ENCODE measurements at regions not wholly inside any gene's neighbourhood (a gene's known extent, or its start where the extent isn't known, plus 50 kb on each side); places are given as distances from the start of the nearest gene placed in this dataset.
"Not testable (repeated sequence)": the region's sequence is repeated elsewhere in the genome, so short reads cannot be mapped to it uniquely, and the experiment has no call there.

DNA sequence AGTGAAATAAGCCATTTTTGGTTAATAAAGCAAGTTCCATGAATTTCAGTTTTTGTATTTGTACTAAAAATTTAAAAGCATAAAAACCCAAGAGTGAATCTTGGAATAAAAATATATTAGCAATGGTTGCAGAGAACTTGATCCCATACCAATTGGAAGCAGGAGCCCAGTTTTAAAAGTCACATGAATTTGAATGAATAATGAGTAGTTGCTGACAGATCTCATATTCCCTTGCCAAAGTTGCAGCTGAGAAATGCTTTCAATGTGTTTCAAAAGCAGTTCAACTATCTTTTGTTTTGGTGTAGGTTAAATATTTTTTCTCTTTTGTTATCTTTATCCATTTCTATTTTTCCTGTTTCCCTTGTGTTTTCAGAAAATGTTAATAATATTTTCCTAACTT lies 818.6 kb downstream of the CDH18 start:
- DNase-seq: no peak

DNA sequence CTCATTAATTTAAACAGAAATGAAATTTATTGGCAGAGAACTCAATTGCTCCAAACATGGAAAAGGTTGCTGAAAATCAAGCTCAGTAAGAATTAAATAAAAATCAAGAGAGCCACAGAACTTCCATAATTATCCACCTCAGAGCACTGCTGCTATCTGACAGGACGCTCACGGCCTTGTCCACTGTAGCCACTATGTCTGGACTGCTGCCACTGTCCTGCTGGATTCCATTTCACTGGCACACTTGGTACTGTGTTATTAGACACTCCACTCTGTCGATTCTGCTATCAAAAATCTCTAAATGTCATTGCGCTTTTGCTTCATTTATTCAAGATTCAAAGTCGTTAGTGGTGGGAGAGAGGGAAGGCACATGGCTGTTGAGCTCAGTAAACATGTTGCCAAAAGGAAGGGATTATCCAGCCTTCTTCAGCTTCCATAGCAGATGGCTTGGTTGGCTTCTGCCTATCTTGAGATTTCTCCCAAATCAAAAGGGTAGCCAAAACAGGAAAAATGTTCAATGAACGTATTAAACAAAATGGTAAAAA lies 815.0 kb downstream of the CDH18 start:
- no peak for DNase-seq

DNA sequence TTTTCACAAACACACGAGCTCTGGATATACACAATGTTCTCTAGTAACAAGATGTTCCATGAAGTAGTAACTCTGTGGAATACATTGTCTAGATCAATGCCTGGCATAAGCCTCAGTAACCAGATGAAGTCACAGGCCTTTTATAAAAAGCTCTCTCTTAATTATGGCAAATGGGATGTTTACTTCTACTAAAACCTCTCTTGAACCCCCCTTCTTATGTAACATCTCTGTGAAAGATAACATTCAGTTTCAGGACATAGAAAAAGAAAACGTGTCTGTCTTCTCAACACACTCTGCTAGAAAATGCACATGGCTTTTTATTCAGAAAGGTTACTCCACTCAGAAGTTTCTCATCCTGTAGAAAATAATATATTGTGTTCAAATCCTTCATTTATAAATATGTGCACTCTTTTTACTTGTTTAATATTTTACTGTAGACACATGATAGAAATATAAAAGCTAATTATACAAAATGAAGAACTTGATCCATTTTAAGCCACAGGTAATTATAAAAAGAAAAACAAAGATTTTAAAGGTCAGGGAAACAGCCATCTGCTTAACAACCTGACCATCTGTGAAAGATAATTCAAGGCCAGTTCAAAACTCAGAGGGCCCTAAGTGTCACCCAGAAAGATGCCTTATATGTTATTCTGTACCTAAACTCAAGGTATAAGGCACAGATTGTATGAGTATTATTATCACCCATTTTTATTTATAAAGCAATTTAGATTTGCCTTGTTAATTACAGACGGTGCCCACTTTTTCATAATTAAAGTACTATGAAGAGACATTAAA lies 812.0 kb downstream of the CDH18 start:
- DNase-seq: no peak

DNA sequence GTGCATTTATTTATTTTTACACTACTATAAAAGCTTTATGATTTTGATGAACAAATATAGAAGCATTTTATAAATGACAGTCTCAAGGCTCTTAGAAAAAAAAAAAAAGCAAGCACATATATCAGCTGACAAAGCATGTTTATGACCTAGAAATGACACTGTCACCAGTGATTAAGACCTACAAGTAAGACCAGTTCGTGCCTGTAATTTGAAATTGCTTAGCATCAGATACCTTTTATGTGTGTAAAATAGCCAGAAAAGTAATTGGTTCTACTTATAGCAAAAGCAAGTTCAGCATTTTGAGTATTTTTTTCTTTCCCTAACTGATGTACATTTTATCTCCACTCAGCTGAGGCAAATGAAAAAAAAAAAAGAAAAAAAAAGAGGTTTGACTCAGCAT lies 808.4 kb downstream of the CDH18 start:
- DNase-seq: no peak

DNA sequence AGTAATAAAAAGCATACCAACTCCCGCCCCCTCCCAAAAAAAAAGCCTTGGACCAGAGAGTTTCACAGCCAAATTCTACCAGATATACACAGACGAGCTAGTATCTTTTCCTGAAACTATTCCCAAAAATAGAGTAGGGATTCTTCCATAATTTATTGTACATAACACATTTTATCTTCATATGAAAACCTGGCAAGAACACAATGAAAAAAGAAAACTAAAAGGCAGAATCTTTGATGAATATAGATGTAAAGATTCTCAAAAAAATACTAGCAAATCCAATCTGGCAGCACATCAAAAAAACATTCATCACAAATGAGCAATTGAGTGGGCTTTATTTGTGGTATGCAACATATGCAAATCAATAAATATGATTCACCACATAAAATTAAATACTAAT lies 798.8 kb downstream of the CDH18 start:
- no peak for DNase-seq

DNA sequence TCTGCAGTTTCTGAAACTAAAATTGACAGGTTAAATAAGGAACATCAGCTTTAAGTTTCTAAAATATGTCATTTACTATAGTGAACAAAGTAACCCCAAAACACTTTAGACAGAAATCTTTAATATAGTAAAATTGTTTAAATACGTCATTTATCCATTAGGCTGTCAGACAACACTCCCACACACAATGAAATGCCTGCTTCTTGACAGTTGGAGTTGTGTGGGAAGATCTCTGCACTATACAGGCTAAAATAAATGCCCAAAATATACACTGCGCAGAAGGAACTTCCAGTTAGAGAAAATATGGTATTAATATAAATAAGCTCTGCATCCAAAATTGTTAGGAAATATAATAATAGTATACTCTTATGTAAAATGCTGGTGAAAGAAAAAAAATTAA lies 794.4 kb downstream of the CDH18 start:
- DNase-seq: no peak

DNA sequence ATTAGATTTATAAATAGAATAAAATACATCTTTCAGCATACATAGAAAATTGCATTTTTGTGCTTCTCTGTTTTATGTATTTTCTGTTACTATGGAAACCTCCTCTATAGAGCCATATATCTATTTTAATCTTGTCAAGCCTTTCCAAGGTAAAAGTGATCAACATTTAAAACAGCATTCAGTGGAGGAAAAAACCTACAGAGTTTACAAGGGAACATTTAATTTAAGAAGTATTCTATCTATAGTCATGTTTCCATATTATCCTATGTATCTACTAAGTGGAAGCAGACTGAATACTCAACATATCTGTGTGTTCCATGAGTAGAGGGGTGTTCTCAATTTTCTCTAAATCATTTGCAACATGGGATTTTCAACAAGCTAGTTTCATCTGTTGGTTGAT lies 791.4 kb downstream of the CDH18 start:
- DNase-seq: no peak

DNA sequence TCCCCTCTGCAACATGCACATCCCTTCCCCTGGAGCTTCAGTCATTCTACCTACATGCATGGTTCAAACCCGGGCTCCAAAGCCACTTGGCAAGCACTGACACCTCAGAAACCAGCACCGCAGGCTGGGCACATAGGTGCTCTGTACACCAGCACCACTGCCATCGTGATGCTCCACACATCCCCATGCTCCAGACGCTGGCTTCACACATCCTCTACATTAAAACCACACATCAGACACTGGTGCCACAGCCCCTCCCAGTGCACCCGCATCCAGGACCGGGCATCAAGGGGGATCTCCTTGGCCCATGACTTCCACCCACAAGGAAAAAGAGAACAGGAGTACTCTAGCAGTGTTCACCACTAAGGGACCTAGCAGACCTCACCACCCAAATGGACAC lies 787.7 kb downstream of the CDH18 start:
- DNase-seq: no peak

DNA sequence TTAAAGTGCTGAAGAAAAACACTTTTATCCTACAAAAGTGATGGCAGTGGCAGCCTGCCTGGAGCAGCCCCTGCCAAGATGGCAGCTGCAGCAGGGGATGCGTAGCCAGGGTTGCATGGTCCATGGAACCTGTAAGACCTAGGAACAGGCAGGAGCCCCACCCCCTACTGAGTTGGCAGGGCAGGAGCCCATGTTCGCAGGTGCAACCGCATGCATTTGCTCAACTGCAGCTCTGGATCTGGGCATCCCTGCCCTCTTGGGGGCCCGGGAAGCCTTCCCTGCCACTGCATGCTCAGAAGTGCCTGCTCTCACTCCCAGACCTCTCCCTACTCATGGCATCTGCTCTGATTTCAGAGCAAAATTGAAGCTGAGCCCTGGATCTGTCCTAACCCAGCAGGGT lies 779.6 kb downstream of the CDH18 start:
- no peak for DNase-seq

DNA sequence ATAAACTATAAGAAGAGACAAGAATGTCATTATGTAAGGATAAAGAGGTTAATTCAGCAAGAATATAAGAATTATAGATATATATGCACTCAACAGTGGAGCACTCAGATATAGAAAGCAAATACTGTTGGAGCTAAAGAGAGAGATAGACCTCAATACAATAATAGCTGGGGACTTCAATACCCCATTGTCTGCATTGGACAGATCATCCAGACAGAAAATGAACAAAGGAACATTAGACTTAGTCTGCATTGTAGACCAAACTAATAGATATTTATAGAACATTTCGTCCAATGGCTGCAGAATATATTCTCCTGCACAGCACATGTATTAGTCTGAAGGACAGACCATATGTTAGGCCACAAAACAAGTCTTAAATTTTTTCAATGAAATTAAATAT lies 777.1 kb downstream of the CDH18 start:
- DNase-seq: no peak

DNA sequence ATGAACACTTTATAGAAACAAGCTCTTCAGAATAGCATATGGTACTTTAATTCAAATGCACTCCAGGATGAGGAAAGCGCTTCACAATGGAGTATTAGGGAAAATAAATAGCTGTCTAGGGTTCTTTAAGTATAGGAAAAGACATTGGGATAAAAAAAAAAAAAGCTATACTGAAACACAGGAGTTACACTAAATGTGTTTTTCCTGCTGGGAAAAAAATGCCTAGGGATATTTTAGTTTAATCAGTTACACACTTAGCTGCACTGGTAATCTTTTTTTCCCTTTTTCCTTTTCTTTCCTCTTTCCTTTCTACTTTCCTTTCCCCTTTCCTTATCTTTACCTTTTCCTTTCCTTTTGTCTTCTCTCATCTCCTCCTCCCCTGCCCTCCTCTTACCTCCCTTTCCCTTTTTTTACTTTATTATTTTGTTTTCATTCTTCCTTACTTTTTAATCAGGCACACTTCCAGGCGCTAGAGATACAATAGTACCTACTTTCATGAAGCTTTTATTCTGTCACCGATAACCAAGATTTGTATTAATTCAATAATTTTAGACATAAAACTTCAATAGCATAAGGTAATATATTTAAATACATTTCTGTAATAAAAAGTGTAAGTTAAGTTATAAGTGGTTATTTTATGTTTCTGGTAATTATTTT lies 758.7 kb downstream of the CDH18 start:
- no peak for DNase-seq

DNA sequence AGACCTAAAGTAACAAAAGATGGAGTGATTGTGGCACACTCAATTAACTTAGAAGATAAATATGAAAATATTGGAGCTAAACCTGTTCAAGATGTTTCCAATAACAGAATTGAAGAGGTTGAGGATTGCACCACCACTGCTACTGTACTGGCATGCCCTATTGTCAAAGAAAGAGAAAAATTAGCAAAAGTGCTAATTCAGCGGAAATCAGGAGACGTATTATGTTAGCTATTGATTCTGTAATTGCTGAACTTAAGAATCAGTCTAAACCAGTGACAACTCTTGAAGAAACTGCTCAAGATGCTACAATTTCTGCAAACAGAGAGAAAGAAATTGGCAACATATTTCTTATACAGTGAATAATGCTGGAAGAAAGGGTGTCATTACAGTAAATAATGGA lies 754.4 kb downstream of the CDH18 start:
- no peak for DNase-seq

DNA sequence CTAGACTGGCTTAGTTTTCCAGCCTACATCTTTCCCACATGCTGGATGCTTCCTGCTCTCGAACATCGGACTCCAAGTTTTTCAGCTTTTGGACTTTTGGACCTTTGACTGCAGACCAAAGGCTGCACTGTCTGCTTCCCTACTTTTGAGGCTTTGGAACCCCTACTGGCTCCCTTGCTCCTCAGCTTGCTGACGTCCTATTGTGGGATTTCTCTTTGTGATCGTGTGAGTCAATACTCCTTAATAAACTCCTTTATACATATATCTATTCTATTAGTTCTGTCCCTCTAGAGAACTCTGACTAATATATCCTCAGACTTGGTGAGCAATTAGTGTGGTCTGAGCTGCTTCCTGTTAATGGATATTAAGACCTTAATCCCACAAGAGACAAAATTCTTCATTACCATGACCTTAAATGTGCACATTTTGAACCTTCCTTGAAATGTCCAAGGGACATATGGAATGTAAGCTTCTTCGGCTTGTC lies 752.9 kb downstream of the CDH18 start:
- no peak for DNase-seq

DNA sequence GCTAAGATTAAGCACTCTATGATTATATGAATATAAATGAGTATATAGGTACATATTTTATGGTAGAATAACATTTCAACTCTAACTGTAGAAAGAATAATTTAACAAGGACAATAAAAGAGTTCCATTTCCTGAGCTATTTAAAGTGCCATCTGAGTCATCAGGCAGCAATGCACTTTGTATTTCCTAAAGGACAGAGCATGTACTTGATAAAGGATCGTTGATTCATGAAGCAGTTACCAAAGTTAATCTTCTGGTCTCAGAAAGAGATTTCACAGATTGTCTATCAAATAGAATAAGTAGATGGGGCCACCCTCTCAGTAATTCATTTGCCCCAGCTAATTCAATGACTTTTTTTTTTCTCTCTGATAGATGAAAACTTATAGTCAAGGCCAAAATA lies 747.8 kb downstream of the CDH18 start:
- no peak for DNase-seq

DNA sequence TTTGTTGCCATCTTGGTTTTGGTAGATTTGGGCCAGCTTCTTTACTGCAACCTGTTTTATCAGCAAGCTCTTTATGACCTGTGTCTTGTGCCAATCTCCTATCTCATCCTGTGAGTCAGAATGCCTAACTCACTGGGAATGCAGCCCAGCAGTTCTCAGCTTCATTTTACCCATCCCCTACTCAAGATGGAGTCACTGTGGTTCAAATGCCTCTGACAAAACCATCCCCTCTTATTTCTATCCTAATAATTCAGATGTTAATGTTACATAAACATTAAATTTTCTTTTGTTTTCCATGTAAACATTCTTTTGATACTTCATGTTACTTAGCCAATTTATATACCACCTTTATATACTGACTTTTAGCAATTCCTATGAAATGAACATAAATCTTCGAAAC lies 746.3 kb downstream of the CDH18 start:
- no peak for DNase-seq

DNA sequence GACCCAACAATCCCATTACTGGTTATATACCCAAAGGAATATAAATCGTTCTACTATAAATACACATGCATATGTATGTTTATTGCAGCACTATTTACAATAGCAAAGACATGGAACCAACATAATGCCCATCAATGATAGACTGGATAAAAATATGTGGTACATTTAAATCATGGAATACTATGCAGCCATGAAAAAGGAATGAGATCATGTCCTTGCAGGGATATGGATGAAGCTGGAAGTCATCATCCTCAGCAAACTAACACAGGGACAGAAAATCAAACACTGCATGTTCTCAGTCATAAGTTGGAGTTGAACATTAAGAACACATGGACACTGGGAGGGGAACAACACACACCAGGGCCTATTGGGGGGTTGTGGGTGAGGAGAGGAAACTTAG lies 741.8 kb downstream of the CDH18 start:
- not testable (repeated sequence) for DNase-seq

DNA sequence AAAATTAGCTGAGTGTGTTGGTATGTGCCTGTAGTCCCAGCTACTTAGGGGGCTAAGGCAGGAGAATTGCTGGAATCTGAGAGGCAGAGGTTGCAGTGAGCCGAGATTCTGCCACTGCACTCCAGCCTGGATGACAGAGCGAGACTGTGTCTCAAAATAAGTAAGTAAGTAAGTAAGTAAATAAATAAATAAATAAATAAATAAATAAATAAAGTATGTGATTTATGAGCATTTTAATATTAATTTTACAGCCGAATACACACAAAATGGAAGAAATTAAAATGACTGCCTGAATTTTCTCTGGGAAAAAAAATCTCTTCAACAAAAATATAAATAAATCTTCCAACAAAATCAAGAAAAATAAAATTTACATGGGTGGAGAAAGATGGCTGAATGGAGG lies 740.7 kb downstream of the CDH18 start:
- no peak for DNase-seq

DNA sequence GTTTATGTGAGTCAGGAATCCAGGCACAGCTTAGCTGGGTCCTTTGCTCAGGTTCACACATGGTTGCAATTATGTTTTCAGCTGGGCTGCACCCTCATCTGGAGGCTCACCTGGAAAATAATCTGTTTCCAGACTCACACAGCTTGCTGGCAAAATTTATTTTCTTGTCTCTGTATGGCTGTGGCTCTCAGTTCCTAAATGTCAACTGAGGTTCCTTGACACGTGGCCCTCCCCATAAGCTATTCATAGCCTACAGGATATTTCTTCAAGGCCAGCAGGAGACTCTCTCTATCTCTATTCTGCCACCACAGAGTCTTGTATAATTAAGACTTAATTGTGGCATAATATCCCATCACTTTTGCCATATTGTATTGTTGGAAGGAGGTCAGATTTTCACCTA lies 732.0 kb downstream of the CDH18 start:
- no peak for DNase-seq

DNA sequence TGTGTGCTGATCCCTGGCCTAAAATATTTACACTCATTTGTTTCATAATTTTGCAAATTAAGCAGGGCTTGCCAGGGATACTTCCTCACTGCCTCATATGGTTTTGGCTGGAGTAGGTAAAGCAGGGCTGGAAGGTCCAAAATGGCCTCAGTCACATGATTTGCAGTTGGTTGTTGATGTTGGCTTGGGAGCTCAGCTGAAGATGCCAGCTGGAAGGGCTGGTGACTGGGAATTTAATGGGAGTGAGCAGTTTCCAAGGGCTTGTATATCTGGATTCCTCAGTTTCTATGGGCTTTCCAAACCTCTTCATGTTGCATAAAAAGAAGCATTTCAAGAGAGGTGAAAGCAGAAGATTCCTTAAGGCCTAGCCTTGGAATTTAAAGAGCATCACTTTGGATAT lies 729.3 kb downstream of the CDH18 start:
- no peak for DNase-seq

DNA sequence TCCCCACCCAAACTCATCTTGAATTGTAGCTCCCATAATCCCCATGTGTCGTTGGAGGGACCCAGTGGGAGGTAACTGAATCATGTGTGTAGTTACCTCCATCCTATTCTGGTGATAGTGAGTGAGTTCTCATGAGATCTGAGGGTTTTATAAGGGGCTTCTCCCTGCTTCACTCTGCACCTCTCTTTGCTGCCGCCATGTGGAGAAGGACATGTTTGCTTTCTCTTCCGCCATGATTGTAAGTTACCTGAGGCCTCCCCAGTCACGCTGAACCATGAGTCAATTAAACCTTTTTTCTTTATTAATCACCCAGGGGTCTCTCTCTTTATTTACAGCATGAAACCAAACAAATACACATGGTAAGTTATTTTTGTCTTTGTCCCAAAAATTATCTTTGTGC lies 726.1 kb downstream of the CDH18 start:
- DNase-seq: no peak

DNA sequence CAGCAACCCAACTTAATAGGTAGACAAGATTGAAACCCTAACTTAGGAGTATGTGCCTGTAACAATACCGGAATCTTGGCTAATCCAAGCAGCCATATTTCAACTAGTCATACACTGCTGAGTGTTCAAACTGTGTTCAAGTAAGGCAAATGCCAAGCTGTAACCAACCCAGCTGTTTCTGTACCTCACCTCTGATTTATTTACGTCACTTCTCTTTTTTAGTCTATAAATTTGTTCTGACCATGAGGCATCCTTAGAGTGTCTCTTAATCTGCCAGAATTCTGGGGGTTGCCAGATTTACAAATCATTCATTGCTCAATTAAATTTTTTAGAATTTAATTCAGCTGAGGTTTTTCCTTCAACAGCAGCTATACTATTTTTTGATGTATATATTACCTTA lies 723.2 kb downstream of the CDH18 start:
- no peak for DNase-seq

DNA sequence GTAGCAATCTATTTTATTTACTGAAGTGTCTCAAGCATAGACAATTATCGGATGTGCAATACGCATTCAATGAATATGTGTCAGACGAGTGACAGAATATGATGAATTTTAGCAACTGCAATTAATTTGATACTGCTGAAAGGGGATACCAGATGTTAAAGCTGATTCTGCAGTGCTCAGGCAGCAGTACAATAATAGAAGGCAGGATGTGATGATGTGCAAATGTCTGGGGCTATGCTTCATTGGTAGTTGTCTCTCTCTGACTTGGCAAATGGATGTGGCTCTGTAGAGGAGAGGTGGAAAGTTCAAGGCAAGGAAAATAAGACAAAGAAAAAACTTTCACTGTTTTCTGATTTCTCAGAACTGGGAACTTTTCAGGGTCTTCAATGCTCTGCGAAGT lies 721.2 kb downstream of the CDH18 start:
- no peak for DNase-seq

DNA sequence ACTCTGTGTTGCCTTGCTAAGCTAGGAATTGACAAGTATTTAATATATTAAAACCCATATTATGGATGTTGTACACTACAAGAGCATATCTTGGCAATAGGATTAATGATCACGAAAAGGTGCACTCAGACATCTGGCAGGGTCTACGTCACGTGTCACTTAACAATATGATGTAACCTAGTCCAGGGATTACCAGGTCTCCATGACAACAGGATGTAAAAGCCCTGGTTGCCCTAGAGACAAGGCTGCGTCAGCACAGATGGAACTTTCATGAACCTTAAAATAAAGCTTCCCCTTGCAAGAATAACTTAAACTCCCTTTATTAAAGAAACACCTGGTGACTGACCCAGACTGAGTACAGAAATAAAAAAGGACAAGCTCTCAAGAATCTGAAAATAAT lies 717.8 kb downstream of the CDH18 start:
- no peak for DNase-seq

DNA sequence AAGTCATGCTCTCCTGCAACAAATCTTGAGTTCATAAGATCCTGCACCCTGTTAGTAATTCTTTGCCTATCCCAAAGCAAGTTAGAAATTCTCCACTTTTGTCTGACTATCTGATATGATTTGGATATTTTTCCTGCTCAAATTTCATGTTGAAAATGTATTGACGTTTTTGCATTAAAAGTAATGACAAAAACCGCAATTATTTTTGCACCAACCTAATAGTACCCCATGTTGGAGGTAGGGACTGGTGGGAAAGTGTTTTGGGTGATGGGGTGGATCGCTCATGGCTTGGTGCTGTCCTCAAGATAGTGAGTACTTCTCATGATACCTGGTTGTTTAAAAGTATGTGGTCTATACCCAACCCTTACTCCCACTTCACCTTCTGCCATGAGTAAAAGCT lies 713.4 kb downstream of the CDH18 start:
- DNase-seq: no peak

DNA sequence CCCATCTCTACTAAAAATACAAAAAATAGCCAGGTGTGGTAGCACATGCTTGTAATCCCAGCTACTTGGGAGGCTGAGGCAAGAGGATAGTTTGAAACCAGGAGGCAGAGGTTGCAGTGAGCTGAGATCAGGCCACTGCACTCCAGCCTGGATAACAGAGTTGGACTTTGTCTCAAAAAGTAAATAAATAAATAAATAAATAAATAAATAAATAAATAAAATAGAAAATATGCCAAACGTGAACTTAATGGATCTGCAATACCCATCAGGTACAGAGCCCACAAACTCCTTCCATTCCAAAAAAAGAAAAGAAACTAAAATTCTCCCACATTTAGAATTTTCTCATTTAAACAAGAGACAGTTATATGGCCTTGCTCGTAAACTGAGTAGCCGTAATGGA lies 702.7 kb downstream of the CDH18 start:
- no peak for DNase-seq

Measured in activated CD4-positive, alpha-beta T cell treated with anti-CD3 and anti-CD28 coated beads, Interleukin-2, amount 50 U/mL, for 4 hours (primary cell).